GM23338 (cell line): ENCODE measurements at regions not wholly inside any gene's neighbourhood (a gene's known extent, or its start where the extent isn't known, plus 50 kb on each side); places are given as distances from the start of the nearest gene placed in this dataset. TPM values are rescaled to one million over a fixed set of nuclear protein-coding genes. Genes with fewer than 3 reads are reported as not detected.
A peak's percentile ranks its signal among the peaks of the same experiment; 100 is the strongest.

Experiments
- microRNA counts: library from miRNA; unstranded; fragments of <30 nt; microRNA quantifications from one replicate; lab custom pipeline; 2017
- microRNA-seq: library from miRNA; unstranded; fragments of <30 nt; microRNA quantifications from one replicate; pipeline ENCODE4, GENCODE V29; 2017
- small RNA-seq: library from RNA; depleted of rRNA; stranded (forward); fragments of <200 nt; gene quantifications from one replicate; pipeline ENCODE3, GENCODE V24; 2014; ENCODE audit warnings: low replicate concordance

MicroRNA genes in the stretch of these regions (microRNA counts, 767-probe panel; counts per million panel counts)
- microRNA hsa-miR-181a-5p (lab: Ali Mortazavi, UCI), result not detected
- not detected for microRNA hsa-miR-181b-5p+hsa-miR-181d (lab: Ali Mortazavi, UCI)

Small RNAs in the stretch of these regions (microRNA-seq; reads per million reads assigned to microRNA genes)
- gene MIR181A1, result 4.4 reads per million, percentile 17 among the genes with 10 or more reads in this experiment
- gene MIR181B1, result not detected

Small RNAs in the stretch of these regions (small RNA-seq; reads per million reads assigned to genes)
- gene MIR181A1 (0.40 reads per million, percentile 25 among the genes with 10 or more reads in this experiment), gene MIR181B1 (not detected), gene RNU6-778P (not detected)
